ENCODE measurements at regions not wholly inside any gene's neighbourhood (a gene's known extent, or its start where the extent isn't known, plus 50 kb on each side); places are given as distances from the start of the nearest gene placed in this dataset.
"Not testable (repeated sequence)": the region's sequence is repeated elsewhere in the genome, so short reads cannot be mapped to it uniquely, and the experiment has no call there.

DNA sequence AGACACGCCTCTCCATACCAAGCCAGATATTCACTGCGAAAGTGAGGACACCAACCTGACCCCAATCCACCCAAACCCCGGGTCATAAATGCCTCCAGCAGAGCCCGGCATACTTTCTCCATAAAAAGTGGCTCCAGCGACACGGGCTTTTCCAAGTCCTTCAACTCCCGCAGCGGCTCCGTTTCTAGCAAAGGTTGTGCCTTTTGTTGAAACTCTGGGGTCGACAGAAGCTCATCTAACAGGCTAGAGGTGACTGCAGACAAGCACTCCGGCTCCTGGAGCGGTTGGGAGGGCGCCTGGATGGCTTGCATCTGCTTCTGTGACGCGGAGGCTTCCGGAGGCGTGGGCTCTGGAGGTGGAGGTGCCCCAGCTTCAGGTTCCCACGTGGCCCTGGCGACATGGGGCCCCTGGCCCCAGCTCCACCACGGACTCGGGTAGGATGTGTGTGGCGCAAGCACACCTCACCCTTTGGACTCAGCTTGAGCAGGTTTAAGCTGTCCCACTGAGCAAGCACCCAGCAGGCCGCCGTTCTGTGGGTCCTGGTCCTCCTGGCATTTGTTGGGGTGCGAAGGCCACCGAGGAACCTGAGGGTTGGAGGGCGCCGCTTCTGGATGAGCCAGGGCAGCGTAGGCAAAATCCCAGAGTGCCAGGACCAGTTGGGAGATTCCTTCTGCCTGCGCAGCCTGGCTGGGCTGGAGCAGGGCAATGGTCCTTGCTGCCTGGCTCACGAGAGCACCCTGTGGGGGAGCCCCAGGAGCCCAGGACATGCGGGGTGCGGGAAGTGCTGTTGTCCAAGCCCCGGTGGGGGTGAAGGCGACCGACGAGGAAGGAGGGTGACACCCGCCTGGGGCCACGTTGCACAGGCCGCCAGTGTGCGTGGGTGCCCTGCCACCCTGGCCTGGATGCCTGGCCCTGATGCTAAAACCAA lies 186.3 kb downstream of the ALG10 start:
- no peak overlapping the region for H3K27ac Mint-ChIP-seq
- H3K27me3 Mint-ChIP-seq, result no peaks in the 10 kb centered on the region
- H3K4me3 Mint-ChIP-seq, result no peak overlapping the region
- no peaks in the 10 kb centered on the region for H3K4me1 Mint-ChIP-seq (ENCODE audit: low read depth)
- no peaks in the 10 kb centered on the region for H3K9me3 Mint-ChIP-seq (ENCODE audit: low read depth)
- H3K36me3 Mint-ChIP-seq, result peaks cover 2% of the 10 kb centered on the region

DNA sequence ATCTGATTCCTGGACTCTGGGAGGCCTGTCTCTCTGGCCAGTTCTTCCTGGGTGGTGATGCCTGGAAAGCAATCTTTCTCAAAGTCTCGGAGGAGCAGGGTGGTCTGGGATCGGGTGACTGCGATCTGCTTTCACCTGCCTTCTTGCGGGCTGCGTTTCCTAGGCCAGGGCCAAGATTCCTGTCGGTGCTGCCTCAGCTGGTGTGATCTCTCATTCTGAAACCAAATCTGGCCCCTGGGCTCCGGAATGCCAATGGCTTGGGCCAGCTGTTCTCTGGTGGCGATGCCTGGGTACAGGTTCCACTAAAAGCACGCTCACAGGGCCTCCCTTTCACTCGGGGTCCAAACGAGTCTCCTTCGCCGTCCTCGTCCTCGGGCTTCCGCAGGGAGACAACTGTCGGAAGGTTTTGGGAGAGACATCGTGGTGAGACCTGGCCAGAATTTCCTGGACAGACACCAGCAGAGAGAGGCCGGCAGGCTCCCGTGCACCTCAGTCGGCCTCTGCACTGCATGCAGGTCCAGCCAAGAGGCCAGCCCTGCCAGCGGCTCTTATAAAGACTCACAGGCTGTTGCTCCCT lies 187.1 kb downstream of the ALG10 start:
- peaks cover 2% of the 10 kb centered on the region for H3K36me3 Mint-ChIP-seq
- no peak overlapping the region for H3K27ac Mint-ChIP-seq

GRCh38 chr12:34210183-34210582 lies 187.9 kb downstream of the ALG10 start:
- no peaks in the 10 kb centered on the region for H3K9me3 Mint-ChIP-seq (ENCODE audit: low read depth)
- no peaks in the 10 kb centered on the region for H3K4me1 Mint-ChIP-seq (ENCODE audit: low read depth)
- H3K27ac Mint-ChIP-seq, result no peak overlapping the region
- H3K4me3 Mint-ChIP-seq, result no peak overlapping the region
- no peaks in the 10 kb centered on the region for H3K27me3 Mint-ChIP-seq
- H3K36me3 Mint-ChIP-seq, result peaks cover 2% of the 10 kb centered on the region

More for the DNA sequence above, 187.1 kb downstream of the ALG10 start:
- Mint-ChIP-seq H3K27me3 (no peaks in the 10 kb centered on the region), H3K4me1 (ENCODE audit: low read depth) (no peaks in the 10 kb centered on the region), H3K4me3 (no peak overlapping the region), H3K9me3 (ENCODE audit: low read depth) (no peaks in the 10 kb centered on the region)

- Mint-ChIP-seq H3K27ac (no peak overlapping the region), H3K27me3 (no peaks in the 10 kb centered on the region)
Measured at GRCh38 chr12:34210689-34211530, 188.6 kb downstream of the ALG10 start.

DNA sequence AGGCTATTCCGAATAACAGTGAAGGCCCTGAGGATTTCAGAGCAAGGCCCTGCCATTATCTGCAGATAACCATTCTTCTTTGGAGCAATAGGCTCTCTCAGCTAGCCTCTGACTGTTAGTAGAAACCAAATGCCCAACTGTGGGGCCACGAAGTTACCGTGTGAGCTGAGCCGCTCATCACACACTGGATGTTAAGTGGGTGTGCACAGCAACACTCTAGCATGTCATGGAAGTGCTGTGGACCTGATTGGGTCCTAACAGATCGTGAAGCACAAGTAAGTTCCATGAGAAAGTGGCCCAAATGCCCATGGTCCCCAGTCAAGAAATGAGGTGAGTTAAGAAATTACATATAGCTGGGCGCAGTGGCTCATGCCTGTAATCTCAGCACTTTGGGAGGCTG lies 190.4 kb downstream of the ALG10 start:
- Mint-ChIP-seq H3K27me3 (peaks cover 3% of the 10 kb centered on the region), H3K4me3 (no peak overlapping the region), H3K36me3 (peaks cover 2% of the 10 kb centered on the region), H3K9me3 (ENCODE audit: low read depth) (no peaks in the 10 kb centered on the region), H3K27ac (no peak overlapping the region), H3K4me1 (ENCODE audit: low read depth) (peaks cover 3% of the 10 kb centered on the region)

More at GRCh38 chr12:34210689-34211530, 188.6 kb downstream of the ALG10 start:
- Mint-ChIP-seq H3K4me1 (ENCODE audit: low read depth) (no peaks in the 10 kb centered on the region), H3K4me3 (no peak overlapping the region), H3K36me3 (peaks cover 2% of the 10 kb centered on the region), H3K9me3 (ENCODE audit: low read depth) (no peaks in the 10 kb centered on the region)

DNA sequence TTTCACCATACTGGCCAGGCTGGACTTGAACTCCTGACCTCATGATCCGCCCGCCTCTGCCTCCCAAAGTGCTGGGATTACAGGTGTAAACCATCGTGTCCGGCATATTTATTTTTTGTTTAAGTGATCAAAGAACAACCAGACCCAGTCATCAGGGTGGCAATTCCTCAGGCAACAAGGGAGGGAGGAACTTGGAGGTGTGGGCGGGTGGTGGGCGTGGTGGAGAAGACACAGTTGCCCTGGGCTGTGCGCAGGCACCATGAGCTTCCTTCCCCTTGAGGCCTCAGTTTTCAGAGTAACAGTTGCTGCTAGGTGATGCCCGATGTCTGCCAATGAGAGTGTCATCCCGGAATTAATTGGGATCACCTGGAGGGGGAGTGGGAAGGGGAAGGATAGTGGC lies 191.7 kb downstream of the ALG10 start:
- H3K36me3 Mint-ChIP-seq, result no peaks in the 10 kb centered on the region
- H3K4me3 Mint-ChIP-seq, result no peak overlapping the region
- H3K27ac Mint-ChIP-seq, result no peak overlapping the region
- H3K4me1 Mint-ChIP-seq (ENCODE audit: low read depth), result peaks cover 9% of the 10 kb centered on the region
- H3K27me3 Mint-ChIP-seq, result peaks cover 6% of the 10 kb centered on the region
- H3K9me3 Mint-ChIP-seq (ENCODE audit: low read depth), result no peaks in the 10 kb centered on the region

GRCh38 chr12:34215213-34215892 lies 193.1 kb downstream of the ALG10 start:
- peaks cover 8% of the 10 kb centered on the region for H3K27me3 Mint-ChIP-seq
- H3K9me3 Mint-ChIP-seq (ENCODE audit: low read depth), result no peaks in the 10 kb centered on the region
- H3K4me3 Mint-ChIP-seq, result no peak overlapping the region
- no peak overlapping the region for H3K27ac Mint-ChIP-seq
- H3K36me3 Mint-ChIP-seq, result no peaks in the 10 kb centered on the region
- H3K4me1 Mint-ChIP-seq (ENCODE audit: low read depth), result peaks cover 9% of the 10 kb centered on the region

GRCh38 chr12:34215893-34216285 lies 193.6 kb downstream of the ALG10 start:
- Mint-ChIP-seq H3K9me3 (ENCODE audit: low read depth) (no peaks in the 10 kb centered on the region), H3K4me1 (ENCODE audit: low read depth) (peaks cover 9% of the 10 kb centered on the region), H3K4me3 (no peak overlapping the region), H3K36me3 (no peaks in the 10 kb centered on the region), H3K27me3 (peaks cover 8% of the 10 kb centered on the region), H3K27ac (no peak overlapping the region)

DNA sequence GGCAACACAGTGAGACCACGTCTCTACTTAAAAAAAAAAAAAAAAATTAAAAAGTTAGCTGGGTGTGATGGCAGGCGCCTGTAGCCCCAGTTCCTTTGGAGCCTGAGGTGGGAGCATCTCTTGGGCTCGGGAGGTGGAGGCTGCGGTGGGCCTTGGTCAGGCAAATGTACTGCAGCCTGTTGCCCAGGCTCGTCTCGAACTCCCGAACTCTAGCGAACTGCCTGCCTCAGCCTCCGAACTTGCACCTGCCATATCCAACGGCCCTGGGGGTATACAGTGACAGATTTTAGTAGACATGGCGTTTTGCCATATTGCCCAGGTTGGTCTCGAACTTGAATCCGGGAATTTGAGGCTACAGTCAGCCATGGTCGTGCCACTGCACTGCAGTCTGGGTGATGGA lies 195.4 kb downstream of the ALG10 start:
- H3K4me1 Mint-ChIP-seq (ENCODE audit: low read depth), result peaks cover 9% of the 10 kb centered on the region
- no peaks in the 10 kb centered on the region for H3K36me3 Mint-ChIP-seq
- no peak overlapping the region for H3K4me3 Mint-ChIP-seq
- no peak overlapping the region for H3K27ac Mint-ChIP-seq
- peaks cover 8% of the 10 kb centered on the region for H3K27me3 Mint-ChIP-seq
- no peaks in the 10 kb centered on the region for H3K9me3 Mint-ChIP-seq (ENCODE audit: low read depth)

DNA sequence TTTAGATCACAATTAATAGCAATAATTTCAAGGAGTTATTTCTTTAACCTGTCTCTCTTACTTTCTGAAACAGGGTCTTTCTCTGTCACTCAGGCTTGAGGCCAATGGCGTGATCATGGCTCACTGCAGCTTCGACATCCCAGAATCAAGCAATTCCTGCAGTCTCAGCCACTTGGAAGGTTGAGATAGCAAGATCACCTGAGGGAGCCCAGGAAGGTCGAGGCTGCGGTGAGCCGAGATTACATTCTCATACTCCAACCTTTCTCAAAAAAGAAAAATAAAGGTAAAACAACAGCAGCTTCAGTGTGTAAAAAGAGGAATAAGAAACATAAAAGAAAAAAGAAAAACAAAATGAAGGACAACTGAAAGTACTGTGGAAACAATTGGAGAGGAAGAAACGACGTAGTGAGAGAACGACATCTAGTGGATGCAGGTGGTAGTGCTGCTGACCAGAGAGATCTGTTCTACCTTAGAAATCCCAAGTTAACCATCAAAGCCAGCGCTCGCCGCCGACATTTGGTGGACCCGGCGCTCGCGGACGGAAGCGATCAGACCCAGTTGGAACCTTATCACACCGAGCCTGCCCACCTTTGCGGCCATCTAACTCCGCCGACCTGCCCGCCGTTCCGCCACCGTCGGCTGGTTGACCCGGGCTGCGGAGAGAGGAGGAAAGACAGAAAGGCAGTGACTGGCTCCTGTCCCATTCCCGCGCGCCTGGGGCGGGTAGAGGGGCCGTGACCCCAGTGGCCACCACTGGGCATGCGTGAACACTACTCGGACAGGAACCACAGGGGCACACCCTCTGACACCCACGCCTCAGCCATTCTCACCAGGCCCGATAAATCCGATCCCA lies 196.1 kb downstream of the ALG10 start:
- Mint-ChIP-seq H3K9me3 (ENCODE audit: low read depth) (no peaks in the 10 kb centered on the region), H3K4me1 (ENCODE audit: low read depth) (peaks cover 9% of the 10 kb centered on the region), H3K36me3 (no peaks in the 10 kb centered on the region), H3K4me3 (peak overlapping the region; percentile 95), H3K27me3 (peaks cover 8% of the 10 kb centered on the region), H3K27ac (peak overlapping the region; percentile 76)

- Mint-ChIP-seq H3K4me1 (ENCODE audit: low read depth) (peaks cover 9% of the 10 kb centered on the region), H3K27ac (peak overlapping the region; percentile 76), H3K9me3 (ENCODE audit: low read depth) (no peaks in the 10 kb centered on the region), H3K27me3 (peaks cover 8% of the 10 kb centered on the region), H3K36me3 (no peaks in the 10 kb centered on the region), H3K4me3 (peak overlapping the region; percentile 95)
Measured at GRCh38 chr12:34219046-34219770, 196.9 kb downstream of the ALG10 start.

GRCh38 chr12:34220079-34220478 lies 197.8 kb downstream of the ALG10 start:
- H3K4me1 Mint-ChIP-seq (ENCODE audit: low read depth); H3K27ac Mint-ChIP-seq; H3K4me3 Mint-ChIP-seq; H3K36me3 Mint-ChIP-seq; H3K9me3 Mint-ChIP-seq (ENCODE audit: low read depth); H3K27me3 Mint-ChIP-seq: not testable (repeated sequence)

- Mint-ChIP-seq H3K4me1 (ENCODE audit: low read depth) (peaks cover under 1% of the 10 kb centered on the region), H3K27me3 (peaks cover 5% of the 10 kb centered on the region), H3K4me3 (no peak overlapping the region), H3K9me3 (ENCODE audit: low read depth) (peaks cover 7% of the 10 kb centered on the region), H3K27ac (no peak overlapping the region), H3K36me3 (no peaks in the 10 kb centered on the region)
Measured at GRCh38 chr12:34223640-34224039, 201.3 kb downstream of the ALG10 start.
